ENCODE measurements at regions not wholly inside any gene's neighbourhood (a gene's known extent, or its start where the extent isn't known, plus 50 kb on each side); places are given as distances from the start of the nearest gene placed in this dataset.
"Not testable (repeated sequence)": the region's sequence is repeated elsewhere in the genome, so short reads cannot be mapped to it uniquely, and the experiment has no call there.

DNA sequence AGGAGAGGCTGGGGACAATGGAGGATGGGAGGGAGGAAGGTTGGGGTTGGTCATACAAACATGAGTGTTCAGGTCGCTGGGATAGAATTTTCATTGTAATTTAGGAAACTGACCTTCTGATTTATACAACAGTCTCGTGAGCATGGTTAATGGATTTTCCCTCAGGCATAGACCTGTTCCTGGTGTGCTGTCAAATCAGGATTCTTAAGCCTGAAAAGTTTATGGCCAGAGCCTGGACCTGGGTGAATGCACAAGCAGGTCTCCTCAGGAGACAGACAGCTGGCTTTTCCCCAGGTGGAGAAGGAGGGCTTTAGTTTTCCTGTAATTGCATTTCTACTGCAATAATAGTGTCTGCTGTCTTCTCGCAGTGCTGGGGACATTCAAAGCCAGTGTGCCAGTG, 338.0 kb downstream of the SHQ1 start:
- Mint-ChIP-seq H3K4me3 (no peak overlapping the region), H3K4me1 (ENCODE audit: low read depth in 2 of 2) (peaks cover 0 to 8% of the 10 kb centered on the region in 2 donors), H3K27me3 (peaks cover 0 to 3% of the 10 kb centered on the region in 2 donors), H3K27ac (no peak overlapping the region), H3K9me3 (no peaks in the 10 kb centered on the region), H3K36me3 (no peaks in the 10 kb centered on the region)
- DNase-seq (ENCODE audit: low spot score) (no peak), ATAC-seq (no peak)

DNA sequence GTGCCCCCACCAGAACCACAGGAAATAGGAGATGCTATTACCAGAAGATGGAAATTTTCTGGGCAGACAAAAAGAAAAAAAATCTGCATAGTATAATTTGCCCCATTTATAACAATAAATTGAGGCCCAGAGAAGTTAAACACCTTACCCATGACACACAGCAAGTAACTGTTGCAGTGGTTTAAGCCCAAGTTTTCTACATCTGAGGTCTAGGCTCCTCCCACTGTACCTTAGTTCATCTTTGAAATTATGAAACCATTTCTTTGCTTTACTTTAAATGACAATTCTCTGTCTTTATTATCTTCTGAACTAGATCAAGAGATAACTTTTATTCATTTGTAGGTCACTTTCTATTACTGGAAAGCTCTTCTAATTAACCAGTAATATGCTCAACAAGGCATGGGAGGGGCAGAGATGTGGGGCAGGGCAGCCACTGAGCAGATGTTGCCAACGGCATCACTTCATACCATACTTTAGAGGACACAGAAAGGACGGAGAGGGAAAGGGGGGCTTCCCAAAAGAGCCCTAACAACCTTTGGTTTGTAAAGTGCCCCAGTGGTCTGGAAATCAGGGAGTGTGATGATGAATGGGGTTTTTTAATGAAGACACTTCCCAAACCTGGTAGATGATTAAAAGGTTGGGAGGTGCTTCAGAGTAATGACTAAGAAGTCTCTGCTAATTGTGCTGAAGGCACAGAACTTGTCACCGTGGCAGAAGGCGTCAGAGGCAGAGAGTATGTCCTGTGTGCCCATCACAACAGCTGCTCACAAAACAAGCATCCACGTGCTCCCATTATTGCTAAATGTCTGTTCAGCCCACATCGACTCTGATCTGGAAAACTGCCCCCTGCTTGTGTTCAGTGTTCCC, 342.5 kb downstream of the SHQ1 start:
- peaks cover 0 to 8% of the 10 kb centered on the region in 2 donors for H3K4me1 Mint-ChIP-seq (ENCODE audit: low read depth in 2 of 2)
- H3K9me3 Mint-ChIP-seq: no peaks in the 10 kb centered on the region

DNA sequence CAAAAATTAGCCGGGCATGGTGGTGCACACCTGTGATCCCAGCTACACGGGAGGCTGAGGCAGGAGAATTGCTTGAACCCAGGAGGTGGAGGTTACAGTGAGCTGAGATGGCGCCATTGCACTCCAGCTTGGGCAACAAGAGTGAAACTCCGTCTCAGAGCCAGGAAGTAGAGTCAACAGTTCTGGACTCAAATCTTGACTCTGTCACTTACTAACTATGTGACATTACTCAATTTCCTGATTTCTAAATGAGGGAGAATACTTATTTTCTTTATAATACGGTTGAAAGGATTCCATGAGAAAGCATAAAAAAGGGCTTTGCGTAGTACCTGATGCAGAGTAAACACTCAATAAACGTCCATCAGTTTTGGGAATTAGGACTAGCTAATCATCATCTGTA, 350.7 kb downstream of the SHQ1 start:
- H3K4me3 Mint-ChIP-seq; H3K9me3 Mint-ChIP-seq; DNase-seq (ENCODE audit: low spot score); H3K36me3 Mint-ChIP-seq: not testable (repeated sequence)
- peaks cover 5 to 12% of the 10 kb centered on the region in 2 donors for H3K4me1 Mint-ChIP-seq (ENCODE audit: low read depth in 2 of 2)
- H3K27me3 Mint-ChIP-seq: peaks cover 0 to 10% of the 10 kb centered on the region in 2 donors
- peak; percentile 69 to 85 for ATAC-seq
- peak overlapping the region; percentile 26 to 75 for H3K27ac Mint-ChIP-seq

More for the DNA sequence above, 342.5 kb downstream of the SHQ1 start:
- Mint-ChIP-seq H3K4me3 (no peak overlapping the region), H3K27me3 (peaks cover 3 to 10% of the 10 kb centered on the region in 2 donors), H3K27ac (no peak overlapping the region), H3K36me3 (no peaks in the 10 kb centered on the region)
- DNase-seq (ENCODE audit: low spot score) (no peak), ATAC-seq (no peak)

DNA sequence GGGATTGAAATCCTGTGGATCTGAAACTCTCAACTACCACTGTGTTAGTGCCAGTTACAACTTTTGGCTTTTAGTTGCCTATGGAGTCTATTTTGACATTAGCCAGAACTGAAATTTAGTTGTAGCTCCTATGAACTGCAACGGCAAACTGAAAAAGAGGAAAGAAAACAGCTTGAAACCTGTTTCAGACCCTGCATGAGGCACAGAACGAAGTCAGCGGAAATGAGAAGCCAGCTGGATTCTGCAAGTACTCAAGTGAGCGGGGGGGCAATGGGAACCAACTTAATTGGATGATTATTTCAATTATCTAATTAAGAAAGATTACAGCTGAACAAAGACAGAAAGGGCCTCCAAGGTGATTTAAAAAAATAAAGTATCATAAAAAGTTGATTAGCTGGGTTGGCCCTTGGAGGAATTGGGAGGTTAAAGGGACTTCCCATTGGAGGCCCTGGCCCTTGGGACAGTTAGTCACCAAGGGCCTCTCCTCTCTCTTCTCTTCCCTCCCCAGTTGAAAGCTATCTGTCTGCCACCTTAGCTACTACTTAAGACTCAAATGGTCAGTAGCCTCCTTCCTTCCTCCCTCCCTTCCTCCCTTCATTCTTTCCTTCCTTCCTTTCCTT, 352.1 kb downstream of the SHQ1 start:
- peaks cover 6% of the 10 kb centered on the region for H3K36me3 Mint-ChIP-seq
- ATAC-seq: no peak
- H3K27ac Mint-ChIP-seq: peak overlapping the region in 1 of 2 donors; percentile 75
- H3K9me3 Mint-ChIP-seq: peaks cover 3% of the 10 kb centered on the region
- H3K4me1 Mint-ChIP-seq (ENCODE audit: low read depth in 2 of 2): peaks cover 5 to 12% of the 10 kb centered on the region in 2 donors
- H3K27me3 Mint-ChIP-seq: peaks cover 0 to 1% of the 10 kb centered on the region in 2 donors
- no peak overlapping the region for H3K4me3 Mint-ChIP-seq
- DNase-seq (ENCODE audit: low spot score): no peak

DNA sequence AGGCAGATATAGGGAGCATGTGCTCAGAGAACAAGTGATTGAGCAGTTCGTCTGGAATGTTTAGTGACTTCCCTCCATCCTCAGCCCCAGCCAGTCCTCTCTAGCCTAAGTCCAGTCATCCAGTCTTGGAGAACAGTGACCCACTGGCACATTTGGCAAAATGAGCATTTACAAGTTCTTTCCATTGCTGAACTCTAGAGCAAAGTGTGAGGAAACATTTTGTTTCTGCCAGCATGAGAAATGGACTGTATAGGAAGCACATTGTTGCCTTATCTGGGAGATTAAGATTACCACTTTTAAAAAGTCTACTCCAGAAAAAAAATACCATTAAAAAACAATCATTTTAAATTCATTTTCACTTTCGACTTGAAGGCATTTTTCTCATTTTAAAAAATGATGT, 353.6 kb downstream of the SHQ1 start:
- no peak overlapping the region for H3K4me3 Mint-ChIP-seq
- ATAC-seq (no peak), DNase-seq (ENCODE audit: low spot score) (no peak)
- H3K4me1 Mint-ChIP-seq (ENCODE audit: low read depth in 2 of 2): peaks cover 5 to 12% of the 10 kb centered on the region in 2 donors
- H3K36me3 Mint-ChIP-seq: peaks cover 6% of the 10 kb centered on the region
- H3K9me3 Mint-ChIP-seq: peaks cover 3% of the 10 kb centered on the region
- peak overlapping the region in 1 of 2 donors; percentile 41 for H3K27ac Mint-ChIP-seq
- no peaks in the 10 kb centered on the region for H3K27me3 Mint-ChIP-seq

DNA sequence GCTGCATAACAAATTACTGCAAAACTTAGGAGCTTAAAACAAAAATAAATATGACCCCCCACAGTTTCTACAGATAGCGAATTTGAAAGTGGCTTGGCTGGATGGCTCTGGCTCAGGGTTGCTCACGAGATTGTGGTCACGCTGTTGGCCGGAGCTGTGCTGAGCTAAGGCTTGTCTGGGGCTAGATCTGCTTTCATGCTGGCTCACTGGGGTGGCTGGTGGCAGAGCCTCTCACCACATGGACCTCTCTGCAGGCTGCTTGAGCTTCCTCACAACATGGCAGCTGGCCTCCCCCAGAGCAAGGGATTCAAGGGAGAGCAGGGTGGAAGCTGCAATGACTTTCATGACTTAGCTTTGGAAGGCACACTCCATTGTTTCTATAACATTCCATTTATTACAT, 354.1 kb downstream of the SHQ1 start:
- H3K4me1 Mint-ChIP-seq (ENCODE audit: low read depth in 2 of 2): peaks cover 5 to 12% of the 10 kb centered on the region in 2 donors
- no peak overlapping the region for H3K4me3 Mint-ChIP-seq
- ATAC-seq (no peak), DNase-seq (ENCODE audit: low spot score) (no peak)
- H3K9me3 Mint-ChIP-seq: peaks cover 3% of the 10 kb centered on the region
- peak overlapping the region in 1 of 2 donors; percentile 41 for H3K27ac Mint-ChIP-seq
- no peaks in the 10 kb centered on the region for H3K27me3 Mint-ChIP-seq
- peaks cover 6% of the 10 kb centered on the region for H3K36me3 Mint-ChIP-seq

DNA sequence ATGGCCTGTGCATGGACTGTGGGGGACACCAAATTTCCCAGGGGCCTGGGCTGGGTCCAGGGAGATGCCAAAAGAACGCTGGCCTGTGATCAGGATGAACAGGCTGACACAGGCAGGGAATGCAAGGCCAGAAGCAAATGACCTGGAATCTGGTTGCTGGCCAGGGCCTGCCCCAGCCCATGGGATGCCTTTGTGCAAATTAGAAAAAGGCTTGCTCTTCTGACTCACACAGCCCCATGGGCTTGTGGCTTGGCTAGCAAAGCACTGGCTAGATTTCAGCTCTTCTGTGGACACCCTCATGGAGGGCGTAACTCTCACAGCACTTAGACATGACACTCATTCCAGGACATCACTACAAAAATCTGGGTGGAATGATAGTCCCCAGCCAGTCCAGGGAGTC, 356.0 kb downstream of the SHQ1 start:
- Mint-ChIP-seq H3K4me3 (no peak overlapping the region), H3K27ac (no peak overlapping the region), H3K9me3 (peaks cover 3% of the 10 kb centered on the region), H3K4me1 (ENCODE audit: low read depth in 2 of 2) (peaks cover 16 to 28% of the 10 kb centered on the region in 2 donors), H3K27me3 (no peaks in the 10 kb centered on the region), H3K36me3 (peaks cover 6% of the 10 kb centered on the region)
- DNase-seq (ENCODE audit: low spot score) (no peak), ATAC-seq (no peak)

DNA sequence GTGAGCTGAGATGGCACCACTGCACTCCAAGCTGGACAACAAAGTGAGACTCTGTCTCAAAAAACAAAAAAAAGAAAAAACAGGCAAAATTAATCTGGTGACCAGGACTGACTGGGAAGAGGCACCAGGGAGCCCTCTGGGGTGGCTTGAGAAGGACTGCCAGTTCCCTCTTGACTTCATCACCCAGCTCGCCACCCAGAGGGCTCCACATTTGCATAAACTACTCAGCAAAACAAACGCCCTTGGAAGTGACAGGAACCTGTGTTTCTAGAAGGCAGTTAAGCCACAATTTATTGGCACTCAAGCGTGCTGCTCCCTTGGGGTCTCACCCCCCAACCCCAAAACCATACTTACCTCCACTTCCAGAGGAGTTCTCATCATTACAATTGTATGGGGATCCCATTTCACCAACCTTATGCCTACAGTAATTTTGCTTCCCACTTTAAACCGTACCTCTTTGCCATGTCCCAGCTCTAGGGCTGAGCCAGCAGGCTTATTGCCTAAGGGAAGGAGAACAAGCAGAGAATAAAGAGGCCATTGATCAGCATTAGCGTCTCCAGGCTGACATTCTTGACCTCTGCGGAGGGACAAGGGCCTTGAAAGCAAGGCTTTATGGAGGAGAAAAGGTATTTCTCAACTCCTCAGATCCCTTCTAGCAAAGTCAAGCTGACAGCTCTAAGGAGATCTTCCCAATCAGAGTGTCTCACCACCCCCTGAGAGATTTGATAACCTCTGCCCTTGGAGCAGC, 357.4 kb downstream of the SHQ1 start:
- Mint-ChIP-seq H3K4me3 (no peak overlapping the region), H3K9me3 (peaks cover 3% of the 10 kb centered on the region), H3K36me3 (no peaks in the 10 kb centered on the region), H3K27ac (no peak overlapping the region), H3K4me1 (ENCODE audit: low read depth in 2 of 2) (peaks cover 23 to 35% of the 10 kb centered on the region in 2 donors), H3K27me3 (no peaks in the 10 kb centered on the region)
- ATAC-seq (no peak), DNase-seq (ENCODE audit: low spot score) (no peak)

DNA sequence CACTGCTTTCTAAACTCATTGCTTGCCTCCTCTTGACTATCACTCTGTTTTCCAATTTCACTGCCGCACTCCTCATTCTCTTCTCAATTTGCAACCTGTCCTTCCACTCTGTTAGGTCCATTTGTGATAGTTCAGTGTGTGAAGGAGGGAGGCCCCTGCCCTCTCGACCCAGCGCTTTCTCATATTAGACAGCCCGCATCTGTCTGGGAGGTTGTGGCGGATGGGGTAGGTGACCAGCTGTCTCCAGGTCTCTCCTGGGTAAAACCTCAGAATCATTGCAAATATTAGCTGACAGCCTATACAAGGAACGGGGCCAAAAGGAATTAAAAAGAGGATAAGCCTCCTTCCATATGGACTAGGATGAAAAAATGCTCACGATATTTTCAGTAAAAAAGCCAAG, 358.3 kb downstream of the SHQ1 start:
- H3K4me1 Mint-ChIP-seq (ENCODE audit: low read depth in 2 of 2): peaks cover 29 to 44% of the 10 kb centered on the region in 2 donors
- H3K36me3 Mint-ChIP-seq: no peaks in the 10 kb centered on the region
- ATAC-seq (no peak), DNase-seq (ENCODE audit: low spot score) (no peak)
- peaks cover 6% of the 10 kb centered on the region for H3K9me3 Mint-ChIP-seq
- no peak overlapping the region for H3K4me3 Mint-ChIP-seq
- H3K27ac Mint-ChIP-seq: no peak overlapping the region
- no peaks in the 10 kb centered on the region for H3K27me3 Mint-ChIP-seq

DNA sequence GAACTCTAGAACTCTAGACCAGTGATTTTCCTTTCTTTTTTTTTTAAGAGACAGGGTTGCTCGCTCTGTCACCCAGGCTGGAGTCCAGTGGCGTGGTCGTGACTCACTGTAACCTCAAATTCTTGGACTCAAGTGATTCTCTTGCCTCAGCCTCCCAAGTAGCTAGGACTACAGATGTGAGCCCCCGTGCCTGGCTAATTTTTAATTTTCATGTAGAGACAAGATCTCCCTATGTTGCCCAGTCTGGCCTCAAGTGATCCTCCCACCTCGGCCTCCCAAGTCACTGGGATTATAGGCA, 359.6 kb downstream of the SHQ1 start:
- Mint-ChIP-seq H3K27ac (peak overlapping the region in 1 of 2 donors; percentile 81), H3K27me3 (no peaks in the 10 kb centered on the region), H3K9me3 (peaks cover 6% of the 10 kb centered on the region), H3K4me3 (no peak overlapping the region), H3K36me3 (no peaks in the 10 kb centered on the region), H3K4me1 (ENCODE audit: low read depth in 2 of 2) (peaks cover 34 to 45% of the 10 kb centered on the region in 2 donors)
- ATAC-seq (no peak), DNase-seq (ENCODE audit: low spot score) (no peak)

DNA sequence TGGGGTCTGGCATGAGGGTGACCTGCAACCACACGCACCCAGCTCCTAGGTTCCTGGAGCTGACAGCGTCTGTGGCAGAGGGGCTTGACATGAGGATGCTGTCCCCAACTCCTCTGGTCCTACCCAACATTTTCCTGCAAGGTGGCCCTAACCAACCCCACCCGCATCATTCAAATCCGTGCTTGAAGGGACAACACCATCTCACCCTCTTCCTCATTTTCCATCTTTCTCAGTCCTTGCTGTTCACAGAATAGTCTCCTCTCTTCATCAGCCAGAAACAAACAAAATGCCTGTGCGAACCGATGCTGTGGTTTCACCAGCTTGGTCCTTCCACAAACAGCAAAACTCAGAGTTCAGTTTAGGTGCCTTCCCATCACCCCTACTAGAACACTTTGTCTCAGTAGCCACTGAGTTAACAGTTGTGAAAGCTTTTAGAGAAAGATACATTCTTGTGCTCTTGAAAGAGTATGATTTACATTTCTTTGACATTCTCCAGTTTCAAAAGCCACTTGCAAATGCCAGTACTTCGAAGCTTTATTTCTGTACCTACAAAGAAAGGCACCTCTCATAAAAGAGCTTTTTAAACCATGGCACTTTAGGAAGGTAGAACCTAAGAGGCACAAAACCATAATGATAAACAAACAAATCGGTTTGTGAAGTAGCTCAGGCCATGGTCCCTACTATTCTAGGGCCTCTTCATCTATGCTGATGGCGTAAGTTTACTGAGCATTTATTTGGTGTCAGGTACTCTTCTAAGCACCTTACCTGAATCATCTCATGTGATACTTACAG, 360.1 kb downstream of the SHQ1 start:
- ATAC-seq (no peak), DNase-seq (ENCODE audit: low spot score) (no peak)
- peaks cover 6% of the 10 kb centered on the region for H3K9me3 Mint-ChIP-seq
- H3K27me3 Mint-ChIP-seq: no peaks in the 10 kb centered on the region
- H3K36me3 Mint-ChIP-seq: no peaks in the 10 kb centered on the region
- H3K4me1 Mint-ChIP-seq (ENCODE audit: low read depth in 2 of 2): peaks cover 36 to 43% of the 10 kb centered on the region in 2 donors
- H3K4me3 Mint-ChIP-seq: peak overlapping the region; percentile 73
- peak overlapping the region; percentile 18 to 81 for H3K27ac Mint-ChIP-seq

DNA sequence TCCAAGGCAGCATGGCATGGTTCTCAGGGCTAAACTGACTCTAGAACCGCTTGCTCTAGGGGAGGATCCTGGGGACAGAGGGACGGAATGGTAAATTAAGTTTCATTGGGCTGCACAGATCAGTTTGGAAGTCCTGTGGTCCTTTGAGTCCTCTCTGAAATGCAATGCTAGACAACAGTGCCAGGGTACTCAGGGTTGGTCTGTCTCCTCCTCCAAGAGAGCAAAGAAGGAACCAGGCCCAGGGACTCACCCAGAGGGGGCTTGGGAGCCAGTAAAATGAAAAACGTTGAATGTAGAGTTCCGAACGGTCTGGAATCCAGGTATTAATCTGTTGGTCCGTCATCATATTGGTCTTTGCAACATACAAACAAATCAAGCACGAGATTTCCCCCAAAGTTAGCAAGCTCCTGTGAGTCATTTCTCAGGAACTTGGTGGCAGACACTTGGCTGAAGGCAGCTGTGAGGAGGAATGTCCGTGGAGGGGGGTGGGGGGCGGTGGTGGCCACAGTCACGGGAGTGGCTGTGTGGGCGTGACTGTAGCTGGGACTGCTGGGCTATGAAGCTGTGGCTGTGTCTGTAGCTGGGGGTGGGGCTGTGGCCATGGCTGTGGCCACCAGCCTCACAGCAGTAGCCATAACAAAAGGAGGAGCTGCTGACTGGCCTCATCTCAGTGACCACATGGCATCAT, 361.0 kb downstream of the SHQ1 start:
- Mint-ChIP-seq H3K4me1 (ENCODE audit: low read depth in 2 of 2) (peaks cover 45 to 52% of the 10 kb centered on the region in 2 donors), H3K27ac (peak overlapping the region; percentile 18 to 81), H3K9me3 (peaks cover 6% of the 10 kb centered on the region), H3K36me3 (no peaks in the 10 kb centered on the region), H3K27me3 (no peaks in the 10 kb centered on the region), H3K4me3 (peak overlapping the region; percentile 73)
- ATAC-seq: peak; percentile 82 to 89
- peak; percentile 82 for DNase-seq (ENCODE audit: low spot score)

DNA sequence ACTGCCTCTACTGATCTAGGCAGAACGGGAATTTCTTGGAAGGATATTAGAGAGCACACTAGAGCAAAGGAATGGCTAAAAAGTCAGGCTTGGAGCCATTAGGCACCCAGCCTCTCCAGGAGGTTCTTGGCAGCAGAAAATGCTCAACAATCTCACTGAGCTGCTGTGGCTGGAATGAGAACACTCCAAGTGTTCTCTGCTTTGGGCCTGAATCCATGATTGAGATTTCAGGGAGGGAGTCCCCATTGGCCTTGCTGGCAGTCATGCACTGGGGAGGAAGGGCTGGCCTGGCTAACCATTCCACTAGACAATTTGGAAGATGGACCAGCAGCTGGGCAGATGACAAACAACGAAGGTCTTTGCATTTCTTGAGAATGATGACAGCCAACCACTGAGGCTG, 362.6 kb downstream of the SHQ1 start:
- Mint-ChIP-seq H3K9me3 (peaks cover 6% of the 10 kb centered on the region), H3K27ac (peak overlapping the region; percentile 12 to 91), H3K4me1 (ENCODE audit: low read depth in 2 of 2) (peaks cover 49 to 59% of the 10 kb centered on the region in 2 donors), H3K36me3 (no peaks in the 10 kb centered on the region), H3K27me3 (no peaks in the 10 kb centered on the region), H3K4me3 (no peak overlapping the region)
- no peak for DNase-seq (ENCODE audit: low spot score)
- no peak for ATAC-seq
